Lower leg skin (tissue), 3 donors: ENCODE measurements at regions not wholly inside any gene's neighbourhood (a gene's known extent, or its start where the extent isn't known, plus 50 kb on each side); places are given as distances from the start of the nearest gene placed in this dataset.

Experiments
- POLR2A ChIP-seq, 2 donors: fragments of 450-650 bp; IDR thresholded peaks; one replicate each; pipeline ENCODE4 v1.6.1; 2016 to 2017; ENCODE audit warnings: antibody characterized with exemption in 2 of 2, mild to moderate bottlenecking in 1 of 2, moderate library complexity in 1 of 2
- TF ChIP-seq, protein P1 (sequence below), 3 donors: fragments of 450-650 bp; IDR thresholded peaks; one replicate each; pipeline ENCODE4 v1.5.1; 2016; ENCODE audit warnings: antibody characterized with exemption in 3 of 3, mild to moderate bottlenecking in 3 of 3, moderate library complexity in 2 of 3

DNA sequence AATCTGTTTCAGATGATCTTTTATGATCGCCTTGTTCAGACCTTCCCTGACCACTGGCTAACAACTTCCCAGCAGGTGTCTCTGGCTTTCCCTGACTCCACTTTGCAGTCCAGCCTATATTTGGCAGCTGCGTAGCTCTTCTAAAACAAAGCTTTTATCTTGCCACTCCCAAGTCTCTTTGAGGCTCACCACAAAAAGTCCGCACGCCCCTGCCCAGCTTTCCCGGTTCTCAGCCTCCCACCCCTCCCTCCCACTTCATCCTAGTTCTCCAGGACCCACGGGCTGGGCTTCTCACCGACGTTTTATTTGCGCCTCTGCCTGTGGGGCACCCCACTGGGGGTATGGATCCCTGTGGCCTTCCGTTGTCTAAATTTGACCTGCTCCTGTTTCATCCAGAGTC, 58.9 kb upstream of the USP6NL start:
- TF ChIP-seq POLR2A (IDR thresholded peaks at IDR 0.05), result no peak
- TF ChIP-seq, protein P1, sequence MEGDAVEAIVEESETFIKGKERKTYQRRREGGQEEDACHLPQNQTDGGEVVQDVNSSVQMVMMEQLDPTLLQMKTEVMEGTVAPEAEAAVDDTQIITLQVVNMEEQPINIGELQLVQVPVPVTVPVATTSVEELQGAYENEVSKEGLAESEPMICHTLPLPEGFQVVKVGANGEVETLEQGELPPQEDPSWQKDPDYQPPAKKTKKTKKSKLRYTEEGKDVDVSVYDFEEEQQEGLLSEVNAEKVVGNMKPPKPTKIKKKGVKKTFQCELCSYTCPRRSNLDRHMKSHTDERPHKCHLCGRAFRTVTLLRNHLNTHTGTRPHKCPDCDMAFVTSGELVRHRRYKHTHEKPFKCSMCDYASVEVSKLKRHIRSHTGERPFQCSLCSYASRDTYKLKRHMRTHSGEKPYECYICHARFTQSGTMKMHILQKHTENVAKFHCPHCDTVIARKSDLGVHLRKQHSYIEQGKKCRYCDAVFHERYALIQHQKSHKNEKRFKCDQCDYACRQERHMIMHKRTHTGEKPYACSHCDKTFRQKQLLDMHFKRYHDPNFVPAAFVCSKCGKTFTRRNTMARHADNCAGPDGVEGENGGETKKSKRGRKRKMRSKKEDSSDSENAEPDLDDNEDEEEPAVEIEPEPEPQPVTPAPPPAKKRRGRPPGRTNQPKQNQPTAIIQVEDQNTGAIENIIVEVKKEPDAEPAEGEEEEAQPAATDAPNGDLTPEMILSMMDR (IDR thresholded peaks at IDR 0.05), result no peak
